ENCODE measurements at regions not wholly inside any gene's neighbourhood (a gene's known extent, or its start where the extent isn't known, plus 50 kb on each side); places are given as distances from the start of the nearest gene placed in this dataset.

DNA sequence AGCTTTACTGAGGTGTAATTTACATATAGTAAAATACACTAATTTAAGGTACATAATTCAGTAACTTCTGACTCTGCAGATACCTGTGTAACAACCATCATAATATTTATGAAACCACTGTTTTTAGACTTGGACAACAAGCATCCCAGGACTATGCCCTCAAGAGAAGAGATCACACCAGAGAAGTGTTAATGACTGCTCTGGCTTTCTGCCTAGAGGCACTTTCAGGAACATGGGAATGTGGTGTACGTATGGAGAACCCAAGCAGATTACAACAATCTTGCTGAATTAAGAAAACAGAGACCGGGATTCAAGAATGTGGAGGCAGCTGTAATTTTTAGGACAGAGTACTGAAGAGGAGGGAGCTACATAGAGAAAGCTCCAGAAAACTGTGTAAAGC is 475.2 kb downstream of the LPIN1 start:
- no peak for FAIRE-seq

DNA sequence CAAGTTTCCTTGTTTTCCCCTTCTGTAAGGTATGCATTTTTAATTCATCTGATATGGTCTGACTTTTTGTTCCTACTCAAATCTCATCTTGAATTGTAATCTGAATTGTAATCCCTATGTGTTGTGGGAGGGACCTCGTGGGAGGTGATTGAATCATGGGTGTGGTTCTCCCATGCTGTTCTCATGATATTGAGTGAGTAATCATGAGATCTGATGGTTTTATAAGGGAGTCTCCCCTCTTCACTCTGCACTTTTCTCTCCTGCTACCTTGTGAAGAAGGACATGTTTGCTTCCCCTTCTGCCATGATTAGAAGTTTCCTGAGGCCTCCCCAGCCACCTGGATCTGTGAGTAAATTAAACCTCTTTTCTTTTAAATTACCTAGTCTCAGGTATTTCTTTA is 476.1 kb downstream of the LPIN1 start:
- no peak for FAIRE-seq

DNA sequence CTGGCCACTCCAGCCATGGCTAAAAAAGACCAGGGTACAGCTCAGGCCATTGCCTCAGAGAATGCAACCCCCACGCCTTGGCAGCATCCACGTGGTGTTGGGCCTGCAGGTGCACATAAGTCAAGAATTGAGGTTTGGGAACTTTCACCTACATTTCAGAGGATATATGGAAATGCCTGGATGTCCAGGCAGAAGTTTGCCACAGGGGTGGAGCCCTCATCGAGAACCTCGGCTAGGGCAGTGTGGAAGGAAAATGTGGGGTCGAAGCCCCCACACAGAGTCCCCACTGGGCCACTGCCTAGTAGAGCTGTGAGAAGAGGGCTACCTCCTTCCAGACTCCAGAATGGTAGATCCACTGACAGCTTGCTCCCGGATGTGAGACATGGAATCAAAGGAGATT is 477.3 kb downstream of the LPIN1 start:
- no peak for FAIRE-seq

DNA sequence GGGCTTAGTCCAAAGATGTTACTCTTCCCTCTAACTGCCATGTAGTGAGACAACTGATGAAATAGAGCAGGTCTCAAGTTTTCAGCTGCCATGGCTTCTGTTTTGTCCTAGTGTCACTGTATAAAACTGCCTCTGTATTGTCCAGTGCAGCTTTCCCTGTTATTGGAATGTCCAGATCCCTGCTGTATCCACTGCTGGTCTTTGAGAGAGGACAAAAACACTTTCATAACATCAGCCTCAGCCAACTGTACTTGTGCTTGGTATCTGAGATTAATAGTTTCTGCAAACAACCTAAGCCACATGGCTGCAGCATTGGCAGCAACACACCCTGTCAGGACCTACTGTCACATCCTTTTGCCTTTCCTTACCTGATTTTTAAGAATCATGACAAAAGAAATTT is 480.2 kb downstream of the LPIN1 start:
- no peak for FAIRE-seq

DNA sequence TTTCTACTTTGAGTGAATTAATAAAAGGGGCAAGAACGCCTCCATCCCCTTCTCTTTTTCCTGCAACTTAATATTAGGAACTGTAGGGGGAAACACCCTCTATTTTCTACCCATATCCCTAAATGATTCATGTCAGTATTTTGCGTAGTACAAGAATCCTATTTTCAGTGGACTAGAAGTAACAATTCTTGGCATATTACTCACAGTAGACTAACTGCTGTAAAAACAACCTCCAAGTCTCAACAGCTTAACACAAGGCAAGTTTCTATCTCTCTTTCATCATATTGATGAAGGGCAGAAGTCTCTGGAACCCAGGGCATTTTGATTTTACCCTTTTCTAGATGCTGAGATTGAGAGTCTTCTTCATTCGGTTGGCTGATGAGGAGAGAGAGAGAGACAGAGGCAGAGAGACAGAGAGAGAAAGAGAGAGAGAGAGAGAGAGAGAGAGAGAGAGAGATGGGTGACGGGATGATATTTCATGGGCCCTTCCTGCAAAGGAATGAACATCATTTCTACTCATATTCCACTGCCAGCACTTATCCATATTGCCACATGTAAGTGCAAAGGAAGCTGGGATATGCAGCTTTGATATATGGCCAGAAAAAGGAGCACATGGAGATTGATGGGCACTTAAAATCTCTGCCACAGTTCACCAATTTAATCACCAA is 481.6 kb downstream of the LPIN1 start:
- FAIRE-seq = no peak

DNA sequence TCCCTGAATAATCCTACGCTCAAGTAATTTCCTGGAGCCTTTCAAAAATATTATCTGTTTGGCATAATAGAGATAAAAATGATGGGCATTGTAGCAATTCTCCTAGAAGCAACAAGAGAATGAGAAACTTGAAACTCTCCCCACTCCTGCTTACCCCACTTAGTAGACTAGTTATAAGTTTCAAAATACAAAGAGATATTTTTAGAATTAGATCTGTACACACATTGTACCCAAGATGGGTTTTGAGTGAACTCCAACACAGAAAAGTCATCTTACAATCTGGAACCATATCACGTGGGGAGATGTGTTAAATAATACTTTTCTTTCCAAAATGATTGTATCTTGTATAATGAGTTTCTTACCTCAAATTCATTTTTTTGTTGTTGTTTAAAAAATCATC is 484.9 kb downstream of the LPIN1 start:
- no peak for FAIRE-seq

DNA sequence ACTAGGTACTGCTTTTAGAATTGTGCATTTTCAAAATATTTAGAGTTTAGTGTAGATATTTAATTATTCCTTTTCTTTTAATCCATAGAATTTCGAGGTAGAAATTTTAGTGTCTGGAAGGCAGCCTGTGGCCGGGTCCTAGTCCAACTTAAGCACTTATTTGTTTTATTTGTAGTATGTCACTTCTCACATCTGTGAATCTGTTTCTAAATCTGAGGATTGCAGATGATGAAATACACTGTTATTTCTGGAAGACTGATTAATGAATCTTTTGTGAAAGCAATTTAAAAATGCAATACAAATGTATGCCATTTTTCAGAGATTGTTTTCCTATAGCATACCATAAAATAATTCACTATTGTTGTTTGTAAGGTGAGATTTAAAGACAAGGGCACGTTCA is 483.9 kb upstream of the TRIB2 start:
- FAIRE-seq = no peak

DNA sequence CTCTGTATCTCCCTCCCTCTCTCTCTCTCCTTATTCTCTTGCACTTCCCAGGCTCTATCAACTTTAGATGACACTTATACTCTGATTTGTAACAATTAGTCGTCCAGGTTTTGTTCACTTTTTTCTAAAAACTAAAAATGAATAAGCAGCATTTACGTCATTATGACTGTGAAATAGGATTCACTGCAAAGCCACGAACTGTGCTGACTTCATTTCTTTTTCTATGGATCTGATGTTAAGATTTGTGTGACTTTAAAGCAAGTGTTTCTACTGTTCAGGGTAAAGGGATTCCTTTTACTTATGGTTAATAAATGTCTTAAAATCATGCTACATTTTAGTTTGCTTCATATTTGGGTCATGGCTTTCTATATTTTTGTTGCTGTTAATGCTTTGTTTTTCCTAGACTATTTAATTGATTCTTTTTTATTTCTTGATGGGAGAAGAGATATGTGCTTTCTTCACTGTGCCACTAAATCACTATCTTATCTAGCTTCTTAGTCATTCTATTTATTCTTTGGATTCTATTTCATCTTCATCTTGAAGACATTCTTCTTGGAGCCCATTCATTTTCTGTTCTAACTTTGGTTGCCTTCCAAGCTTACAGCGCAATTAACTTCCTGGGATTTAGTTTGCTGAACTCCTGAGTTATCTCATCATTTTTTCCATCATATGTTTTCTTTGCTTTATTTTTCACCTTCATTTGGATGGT is 480.4 kb upstream of the TRIB2 start:
- FAIRE-seq = no peak

DNA sequence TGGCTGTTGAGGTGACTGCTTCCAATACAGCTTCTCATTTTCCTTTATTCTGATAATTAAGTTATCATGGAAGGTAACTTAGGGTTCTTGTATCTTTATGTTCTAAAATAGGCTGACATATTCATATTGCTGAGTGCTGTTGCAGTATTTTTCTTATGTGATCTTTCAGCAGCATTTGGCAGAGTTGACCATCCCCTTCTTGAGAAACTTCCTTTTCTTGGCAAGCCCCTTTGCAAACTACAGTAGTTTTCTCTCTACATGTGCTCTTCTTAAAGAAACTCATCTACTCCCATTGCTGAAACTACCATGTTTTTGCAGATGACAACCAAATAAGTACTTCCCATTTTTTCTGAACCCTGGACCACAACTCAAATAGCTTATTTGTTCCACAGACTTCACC is 476.5 kb upstream of the TRIB2 start:
- no peak for FAIRE-seq

DNA sequence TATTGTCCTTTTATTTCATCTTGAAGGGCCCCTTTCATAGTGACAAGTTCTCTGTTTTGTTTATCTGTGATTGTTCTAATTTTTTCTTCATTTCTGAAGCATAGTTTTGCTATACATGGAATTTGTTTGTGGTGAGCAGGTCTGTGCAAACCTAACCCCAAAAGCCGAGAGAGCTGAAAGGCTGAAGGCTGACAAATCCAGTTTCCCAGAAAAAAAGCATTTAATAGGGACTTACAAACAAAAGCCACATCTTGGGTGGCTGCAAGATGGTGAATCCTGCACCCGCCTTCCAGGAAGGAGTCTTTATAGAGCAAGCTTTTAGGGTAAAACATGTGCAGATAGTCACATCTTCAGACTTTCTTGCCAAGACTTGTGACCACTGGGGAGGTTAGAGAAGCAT is 473.4 kb upstream of the TRIB2 start:
- FAIRE-seq = no peak

DNA sequence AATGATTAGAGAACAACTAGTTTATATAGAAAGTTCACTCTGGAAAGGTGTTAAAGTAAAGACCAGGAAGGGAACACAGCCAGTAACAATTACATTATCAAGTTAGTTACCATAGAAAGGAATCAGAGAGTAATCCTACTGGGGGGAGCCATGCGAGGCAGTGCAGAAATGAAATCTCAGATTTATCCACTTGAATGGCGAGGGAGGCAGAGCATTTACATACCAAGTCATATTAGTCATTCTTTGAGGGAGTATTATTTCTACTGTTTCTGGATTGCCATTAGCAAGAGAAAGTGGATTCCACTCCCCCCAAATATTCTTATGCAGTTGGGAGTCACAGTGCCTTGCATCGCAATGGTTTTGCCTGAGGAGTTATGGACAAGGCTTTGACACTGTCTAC is 472.7 kb upstream of the TRIB2 start:
- no peak for FAIRE-seq

DNA sequence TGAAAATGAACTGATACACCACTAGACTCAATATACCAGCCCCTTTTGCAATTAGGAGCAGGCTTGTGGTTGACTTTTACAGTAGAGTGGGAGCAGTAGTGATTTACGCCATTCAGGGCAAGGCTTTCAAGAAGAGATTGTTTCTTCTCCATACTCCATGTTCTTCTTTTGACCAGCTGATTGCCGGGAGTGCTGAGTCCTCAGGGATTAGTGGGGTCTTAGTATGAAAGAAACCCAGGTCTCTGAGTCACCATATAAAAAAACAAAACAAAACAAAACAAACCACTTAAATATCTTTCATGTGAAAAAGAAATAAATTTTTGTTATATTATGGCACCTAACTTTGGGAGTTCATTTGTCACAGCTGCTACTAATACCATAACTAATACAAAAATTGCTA is 465.6 kb upstream of the TRIB2 start:
- FAIRE-seq = no peak

DNA sequence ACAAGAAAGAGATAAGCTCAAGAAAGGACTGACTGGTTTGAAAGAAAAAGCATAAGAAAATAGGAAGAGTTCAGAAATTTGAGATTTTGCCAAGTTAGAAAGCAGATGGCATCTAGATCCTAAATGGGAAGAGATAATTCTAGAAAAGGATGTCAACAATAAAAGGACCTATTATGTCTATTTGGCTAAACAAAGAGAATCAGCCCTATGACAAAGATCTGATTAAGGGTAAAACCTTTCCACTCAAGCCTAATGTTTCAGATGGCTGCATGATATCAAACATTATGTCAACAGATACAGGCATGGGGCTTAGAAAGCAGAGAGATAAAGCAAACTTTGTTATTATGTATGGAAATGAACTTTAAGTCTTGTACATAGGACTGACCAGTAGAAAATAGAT is 465.0 kb upstream of the TRIB2 start:
- no peak for FAIRE-seq

DNA sequence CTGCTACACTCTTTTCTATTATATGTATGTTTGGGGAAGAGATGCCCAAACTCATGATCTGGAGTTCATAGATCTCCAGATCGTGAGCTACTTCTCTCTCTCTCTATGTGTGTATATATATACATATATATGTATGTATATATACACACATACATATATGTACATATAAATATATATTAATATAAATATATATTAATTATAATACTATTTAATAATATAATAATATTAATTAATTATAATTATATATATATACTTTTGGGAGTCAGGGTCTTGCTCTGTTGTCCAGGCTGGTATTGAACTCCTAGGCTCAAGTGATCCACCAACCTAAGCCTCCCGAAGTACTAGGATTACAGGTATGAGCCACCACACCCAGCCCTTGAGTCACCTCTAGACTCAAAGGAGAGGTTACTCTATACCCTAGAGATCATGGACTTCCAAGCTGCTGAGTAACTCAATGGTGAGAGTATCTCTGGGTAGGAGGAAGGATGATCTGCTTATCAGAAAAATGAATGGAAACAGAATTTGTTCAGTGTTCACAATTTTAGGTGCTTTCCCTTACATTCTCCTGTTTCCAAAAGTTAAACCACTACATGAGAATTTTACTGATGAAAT is 463.5 kb upstream of the TRIB2 start:
- FAIRE-seq = no peak

DNA sequence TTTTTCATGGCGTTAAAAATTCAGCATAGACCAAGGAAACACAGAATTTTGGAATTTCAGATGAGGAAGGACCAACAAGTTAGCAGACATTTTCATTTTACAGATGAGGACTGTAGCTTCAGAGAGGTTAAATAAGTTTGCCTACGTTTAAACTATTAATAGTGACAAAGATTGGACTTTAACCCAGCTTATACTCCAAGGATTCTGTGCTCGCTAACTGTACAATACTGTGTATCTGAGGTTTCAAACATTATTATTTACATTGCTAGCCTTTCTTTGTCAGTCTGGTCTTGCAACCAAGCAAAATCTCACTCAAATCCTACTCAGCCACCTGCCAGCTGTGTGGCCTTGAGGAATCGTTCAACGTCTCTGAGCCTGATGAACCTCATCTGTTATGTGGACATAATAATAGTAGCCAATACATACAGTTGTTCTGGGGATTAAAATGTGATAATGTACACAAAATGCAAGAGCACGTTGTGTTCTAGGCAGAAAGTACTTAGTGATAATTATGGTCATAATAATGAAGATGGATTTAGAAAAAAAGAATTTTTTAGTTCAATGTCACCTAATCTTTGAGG is 462.4 kb upstream of the TRIB2 start:
- FAIRE-seq = no peak

DNA sequence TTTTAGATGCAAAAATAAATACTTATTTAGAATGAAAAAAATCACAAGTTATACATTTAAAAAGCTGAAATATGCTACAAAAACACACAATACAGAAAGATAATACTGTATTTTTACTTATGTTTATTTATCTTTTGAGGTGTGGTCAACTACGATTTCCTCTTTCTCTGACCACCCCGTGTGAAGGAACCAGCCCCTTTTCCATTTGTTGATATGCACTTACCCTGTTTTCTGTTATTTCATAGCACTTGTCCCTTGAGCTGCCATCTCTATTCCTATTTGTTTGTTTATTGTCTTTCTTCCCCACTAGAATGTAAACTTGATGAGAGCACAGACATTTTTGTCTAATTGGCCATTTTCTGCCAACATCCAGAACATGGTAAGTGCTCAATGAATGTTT is 460.5 kb upstream of the TRIB2 start:
- no peak for FAIRE-seq

DNA sequence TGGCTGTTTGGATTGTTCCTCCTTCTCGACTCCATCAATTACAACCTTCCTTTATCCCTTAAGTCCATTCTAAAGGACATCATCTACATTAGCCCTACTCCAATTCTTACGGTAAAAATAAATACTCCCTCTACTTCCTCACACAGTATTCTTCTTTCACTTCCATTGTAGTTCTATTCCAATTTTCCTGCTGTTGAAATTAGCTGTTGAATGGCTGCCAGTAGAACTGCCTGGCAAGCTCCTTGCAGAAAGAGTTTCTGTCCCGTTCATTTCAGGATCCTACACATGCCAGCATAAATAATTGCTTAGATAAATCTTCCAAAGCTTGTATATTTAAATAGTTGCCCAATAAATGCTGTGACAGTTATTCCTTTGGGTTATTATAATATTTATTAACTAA is 459.3 kb upstream of the TRIB2 start:
- no peak for FAIRE-seq

DNA sequence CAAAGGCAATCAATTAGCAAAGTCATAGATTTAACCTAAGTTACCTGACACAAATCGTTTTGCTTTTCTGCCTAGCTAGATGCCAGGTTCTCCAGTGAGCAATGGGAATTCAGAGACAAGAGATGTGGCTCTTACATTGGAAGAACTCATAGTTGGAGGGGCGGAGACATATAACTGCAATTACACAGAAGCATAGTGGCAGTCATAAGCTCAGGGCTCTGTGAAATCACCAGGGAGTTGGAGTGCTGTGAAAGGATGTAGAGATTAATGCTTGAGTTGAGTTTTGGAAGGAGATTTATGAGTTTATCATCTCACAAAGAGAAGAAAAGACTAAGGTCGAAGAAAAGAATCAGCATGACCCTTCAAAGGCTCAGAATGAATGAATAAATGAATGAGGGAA is 457.2 kb upstream of the TRIB2 start:
- no peak for FAIRE-seq

DNA sequence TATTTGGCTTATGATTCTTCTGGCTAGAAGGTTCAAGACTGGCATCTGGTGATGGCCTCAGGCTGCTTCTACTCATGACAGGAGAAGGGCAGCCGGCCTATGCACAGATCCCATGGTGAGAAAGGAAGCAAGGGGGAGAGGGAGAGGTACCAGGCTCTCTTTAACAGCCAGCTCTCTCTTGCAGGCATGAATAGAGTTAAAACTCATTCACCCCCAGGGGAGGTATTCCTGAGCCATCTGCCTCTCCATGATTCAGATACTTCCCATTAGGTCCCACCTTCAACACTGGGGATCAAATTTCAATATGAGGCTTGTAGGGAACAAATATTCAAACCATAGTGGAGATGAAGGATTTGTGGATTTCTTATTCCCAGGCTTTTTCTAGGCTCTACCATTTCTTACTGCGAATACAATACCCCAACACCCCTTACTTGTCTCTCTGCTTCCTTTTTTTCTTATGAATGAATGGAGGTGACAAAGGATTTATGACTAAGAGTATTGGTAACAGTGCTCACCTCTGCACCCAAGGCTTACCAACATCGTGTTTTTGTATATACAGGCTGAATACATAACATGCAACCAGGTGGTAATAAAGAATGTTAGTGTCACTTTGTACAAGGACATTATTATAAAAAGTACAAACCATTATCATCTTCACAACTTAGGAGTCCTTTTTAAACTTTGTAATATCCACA is 454.6 kb upstream of the TRIB2 start:
- no peak for FAIRE-seq

DNA sequence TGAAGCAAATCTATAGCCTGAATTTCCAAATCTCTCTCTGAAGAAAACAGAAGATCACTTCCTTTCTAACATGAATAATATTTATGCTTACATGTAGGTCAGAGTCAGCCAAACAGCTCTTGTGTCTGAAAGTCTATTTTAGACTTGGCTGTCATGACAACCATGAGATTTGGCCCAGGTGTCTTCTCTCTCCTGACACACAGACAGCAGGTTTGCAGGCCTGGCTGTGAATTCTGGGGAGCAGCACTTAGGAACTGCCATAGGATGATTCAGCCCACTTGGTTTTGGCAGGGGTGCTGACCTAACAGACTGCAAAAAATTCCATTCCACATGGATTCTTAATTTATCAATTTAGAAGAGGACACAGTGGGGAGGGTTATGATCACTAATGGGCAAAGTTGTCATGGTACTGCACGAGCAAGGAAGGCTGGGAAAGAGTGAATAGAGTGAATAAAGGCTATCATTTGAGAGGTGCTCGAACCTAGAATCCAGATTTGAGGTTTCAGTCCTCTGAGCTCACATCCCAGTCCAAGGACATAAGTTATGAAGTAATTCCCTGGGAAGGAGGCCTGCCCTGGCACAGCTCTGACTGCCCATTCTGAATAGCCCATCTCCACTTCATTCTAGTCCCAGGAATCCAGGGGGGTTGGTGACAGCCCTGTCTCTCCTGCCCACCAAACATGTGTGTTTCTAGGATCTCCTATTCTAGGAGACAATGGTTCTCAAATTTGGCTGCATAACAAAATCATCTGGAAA is 453.9 kb upstream of the TRIB2 start:
- FAIRE-seq = no peak

DNA sequence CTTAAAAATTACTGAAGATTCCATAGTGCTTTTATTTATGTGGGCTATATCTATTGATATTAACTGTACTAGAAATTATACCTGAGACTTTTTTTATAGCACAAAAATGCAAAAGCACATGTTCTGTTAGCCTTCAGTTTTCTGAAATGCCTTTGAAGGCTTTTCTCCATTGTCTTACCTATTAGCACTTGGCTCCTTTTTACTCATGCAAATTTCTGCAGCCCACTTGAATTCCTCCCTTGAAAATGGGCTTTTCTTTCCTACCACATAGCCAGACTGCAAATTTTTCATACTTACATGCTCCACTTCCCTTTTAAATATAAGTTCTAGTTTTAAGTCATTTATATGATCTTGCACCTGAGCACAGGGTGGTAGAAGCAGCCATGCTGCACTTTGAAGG is 453.0 kb upstream of the TRIB2 start:
- FAIRE-seq = no peak

DNA sequence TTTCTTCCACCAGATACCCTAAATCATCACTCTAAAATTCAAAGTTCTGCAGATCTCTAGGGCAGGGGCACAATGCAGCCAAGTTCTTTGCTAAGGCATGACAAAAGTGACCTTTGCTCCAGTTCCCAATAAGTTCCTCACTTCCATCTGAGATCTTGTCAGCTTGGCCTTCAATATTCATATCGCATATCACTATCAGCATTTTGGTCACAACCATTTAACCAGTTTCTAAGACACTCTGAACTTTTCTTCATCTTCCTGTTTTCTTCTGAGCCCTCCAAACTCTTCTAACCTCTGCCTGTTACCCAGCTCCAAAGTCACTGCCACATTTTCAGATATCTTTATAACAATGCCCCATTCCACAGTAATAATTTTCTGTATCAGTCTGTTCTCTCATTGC is 452.6 kb upstream of the TRIB2 start:
- no peak for FAIRE-seq

DNA sequence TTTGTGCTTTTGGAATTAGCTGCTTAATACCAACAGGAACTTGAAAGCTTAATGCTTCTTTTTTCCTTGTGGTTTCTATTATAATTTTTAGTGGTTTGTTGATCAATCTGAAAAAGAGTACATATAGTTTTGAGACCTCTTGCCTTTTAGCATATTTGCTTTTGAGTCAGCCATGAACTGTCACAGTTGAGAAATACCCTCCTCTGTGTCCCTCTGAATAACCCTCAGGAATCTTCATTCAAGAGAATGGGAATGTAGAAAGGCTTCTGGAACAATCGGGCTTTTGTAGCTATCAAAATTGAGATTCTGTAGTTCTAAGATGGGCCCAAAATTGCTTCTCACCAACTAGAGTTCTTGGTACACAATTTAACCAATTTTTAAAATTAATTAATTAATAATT is 451.1 kb upstream of the TRIB2 start:
- FAIRE-seq = no peak

Data from endometrium (tissue), 2 donors.